ENCODE measurements at regions not wholly inside any gene's neighbourhood (a gene's known extent, or its start where the extent isn't known, plus 50 kb on each side); places are given as distances from the start of the nearest gene placed in this dataset.

GRCh38 chr2:237198164-237198855 lies 112.6 kb downstream of the COPS8 start (continued):
- no peak for TF ChIP-seq KAT7 (CRISPR knock-in tag; IDR thresholded peaks at IDR 0.05; ENCODE audit: borderline replicate concordance)

GRCh38 chr2:237199082-237199481 lies 113.4 kb downstream of the COPS8 start:
- Histone ChIP-seq H3K9ac (ENCODE audit: insufficient read depth in 1 of 2, low read depth in 2 of 2, low read length in 2 of 2) (no peak overlapping the region), H3K9me3 (replicated peaks; ENCODE audit: control insufficient read depth, insufficient read depth, low read depth, low read length) (no peaks in the 10 kb centered on the region), H3K79me2 (ENCODE audit: control insufficient read depth, insufficient read depth, low read length) (no peaks in the 10 kb centered on the region), H4K20me1 (replicated peaks; ENCODE audit: control insufficient read depth, insufficient read depth, low read length) (no peaks in the 10 kb centered on the region), H3K36me3 (ENCODE audit: control insufficient read depth, insufficient read depth, low read length) (no peaks in the 10 kb centered on the region), H3K4me3 (no peak overlapping the region), H3K27ac (ENCODE audit: extremely low read depth, low read depth, low read length) (no peak overlapping the region), H3K9me1 (ENCODE audit: control insufficient read depth, insufficient read depth, low read length) (no peaks in the 10 kb centered on the region), H3K4me2 (ENCODE audit: insufficient read depth, low read length) (no peak overlapping the region), H3K4me1 (replicated peaks in 1 of 2; ENCODE audit: control insufficient read depth in 2 of 2, insufficient read depth in 2 of 2, low read length in 2 of 2) (peaks cover 11 to 15% of the 10 kb centered on the region in 2 experiments; a peak in 3 of 5 replicates), H2AFZ (ENCODE audit: low read depth, low read length) (no peak overlapping the region), H3K27me3 (ENCODE audit: control insufficient read depth in 2 of 2, insufficient read depth in 2 of 2, low read length in 2 of 2) (peaks cover 0 to 16% of the 10 kb centered on the region in 2 experiments; a peak in 4 of 5 replicates)
- intact Hi-C loops (cut with micrococcal nuclease) (no loop called here), in situ Hi-C loops (cut with MboI) (no loop called here)
- CTCF ChIA-PET (ENCODE audit: low intra/inter-chr PET ratio), result no interaction called here
- ATAC-seq, result no peak
- FAIRE-seq, result no peak
- BruUV-seq (replicated peaks), result no TSS peak
- POLR2A ChIA-PET, result no interaction called here
- DNase-seq (ENCODE audit: extremely low read depth in 1 of 4, low spot score in 3 of 4), result no peak
- 0% methylated on average over 1 of the region's 1 CpG for WGBS (ENCODE audit: insufficient coverage, low coverage, missing lambda C conversion rate)
- TF ChIP-seq RFX5 (IDR thresholded peaks at IDR 0.05; ENCODE audit: low read depth, low read length) (no peak), CBX5 (IDR thresholded peaks at IDR 0.05; ENCODE audit: borderline replicate concordance, low read depth) (no peak), GMEB1 (CRISPR knock-in tag; IDR thresholded peaks at IDR 0.05) (no peak), C11orf30 (IDR thresholded peaks at IDR 0.05; ENCODE audit: low read depth) (peak; percentile 18; the same call in 1 of the 2 replicates), HDAC8 (tag; IDR thresholded peaks at IDR 0.05) (no peak), ZNF316 (IDR thresholded peaks at IDR 0.05) (0 out of 2 replicates have a peak, but pooled peaks have one; percentile 40)
